CD4-positive, alpha-beta T cell (primary cell): ENCODE measurements at regions not wholly inside any gene's neighbourhood (a gene's known extent, or its start where the extent isn't known, plus 50 kb on each side); places are given as distances from the start of the nearest gene placed in this dataset.

Source experiments
- ATAC-seq: fragments of 200-7000 bp; cut with Tn5 transposase; one replicate; pipeline ENCODE4 v1.10.0; 2022; ENCODE audit warnings: mild to moderate bottlenecking; ENCODE audit not compliant: poor library complexity
- CTCF ChIA-PET: fragments of 350-600 bp; sonication (Branson Sonifier 250); formaldehyde crosslinking; loops from one replicate; lab custom pipeline; 2021; ENCODE audit warnings: antibody characterized with exemption, inconsistent platforms; lab: Charles Lee
- POLR2A ChIA-PET: fragments of 350-600 bp; sonication (Branson Sonifier 250); formaldehyde crosslinking; loops from one replicate; lab custom pipeline; 2021; ENCODE audit warnings: antibody characterized with exemption, inconsistent platforms; lab: Charles Lee
- DNase-seq, 14 experiments: peaks; one replicate each; pipeline ENCODE4 v3.0.0-alpha.2; 2013 to 2020; ENCODE audit warnings: mixed read lengths in 2 of 14
- H3K27ac ChIP-seq, 2 donors: one replicate each; pipeline versions ENCODE4 v1.5.1 to v1.7.0; 2013; ENCODE audit warnings: low read length in 2 of 2, low read depth in 1 of 2, mild to moderate bottlenecking in 1 of 2
- H3K27me3 ChIP-seq, 2 experiments: 1 replicate in 1 of 2; 2 replicates in 1 of 2; pipeline versions ENCODE4 v1.6.1 to v1.7.0; 2013; ENCODE audit warnings: low read length in 2 of 2, control low read depth in 1 of 2, mild to moderate bottlenecking in 1 of 2, moderate library complexity in 1 of 2; ENCODE audit not compliant: insufficient read depth in 2 of 2, control insufficient read depth in 1 of 2
- H3K36me3 ChIP-seq: one replicate; pipeline ENCODE4 v1.6.1; 2013; ENCODE audit warnings: low read length, control low read depth; ENCODE audit not compliant: insufficient read depth
- H3K4me1 ChIP-seq: one replicate; pipeline ENCODE4 v1.6.1; 2013; ENCODE audit warnings: low read length, control low read depth; ENCODE audit not compliant: insufficient read depth
- H3K4me3 ChIP-seq: one replicate; pipeline ENCODE4 v1.5.1; 2013; ENCODE audit warnings: mild to moderate bottlenecking, low read length, moderate library complexity
- H3K9me3 ChIP-seq, 2 experiments: 1 replicate in 1 of 2; 2 replicates in 1 of 2; pipeline versions ENCODE4 v1.6.1 to v1.7.0; 2013; ENCODE audit warnings: low read length in 2 of 2, mild to moderate bottlenecking in 2 of 2, control low read depth in 1 of 2, moderate library complexity in 1 of 2; ENCODE audit not compliant: control insufficient read depth in 1 of 2, insufficient read depth in 1 of 2
- H3K27ac Mint-ChIP-seq: one replicate; pipeline ENCODE4 v1.8.0; 2020; ENCODE audit warnings: mixed read lengths
- H3K27me3 Mint-ChIP-seq: one replicate; pipeline ENCODE4 v1.8.0; 2021; ENCODE audit warnings: mixed read lengths
- H3K36me3 Mint-ChIP-seq: one replicate; pipeline ENCODE4 v1.8.0; 2021; ENCODE audit warnings: low read depth, mixed read lengths
- H3K4me1 Mint-ChIP-seq: one replicate; pipeline ENCODE4 v1.8.0; 2021; ENCODE audit warnings: low read depth, mixed read lengths
- H3K4me3 Mint-ChIP-seq: one replicate; pipeline ENCODE4 v1.8.0; 2020; ENCODE audit warnings: mild to moderate bottlenecking, mixed read lengths
- H3K9me3 Mint-ChIP-seq: one replicate; pipeline ENCODE4 v1.8.0; 2020; ENCODE audit warnings: mixed read lengths
- intact Hi-C, 2 experiments: fragments of 100-400 bp; cut with DNase I in 1 of 2; cut with micrococcal nuclease in 1 of 2; formaldehyde crosslinking; loops; one replicate each; pipeline versions ENCODE4 v1.15.1 to v1.9.0; 2023 to 2025; cut with DNase I, micrococcal nuclease
- TF ChIP-seq, protein P1 (sequence below): fragments of 200-600 bp; IDR thresholded peaks from one replicate; pipeline ENCODE4 v1.8.0; 2022; ENCODE audit warnings: antibody characterized with exemption, mild to moderate bottlenecking

DNA sequence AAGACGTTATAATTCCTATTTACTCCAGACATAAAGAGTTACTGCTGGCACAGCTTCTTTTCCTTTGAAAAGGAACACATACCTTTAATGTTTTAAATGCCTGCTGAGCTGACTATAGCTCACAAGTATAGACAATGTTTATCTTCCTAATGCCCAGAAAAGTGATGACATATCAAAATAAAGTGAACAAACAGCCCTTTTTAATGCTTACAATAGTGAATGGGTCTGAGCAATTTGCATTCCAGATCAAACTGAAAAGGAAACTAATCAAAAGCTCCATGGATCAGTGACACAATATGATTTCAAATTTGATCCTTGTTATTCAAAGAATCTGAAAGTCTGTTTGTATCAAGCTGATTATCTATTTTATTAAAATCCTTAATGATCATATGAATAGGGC is 233.6 kb upstream of the SEMA3E start:
- Mint-ChIP-seq H3K4me3 (no peak overlapping the region), H3K27ac (no peak overlapping the region), H3K36me3 (no peaks in the 10 kb centered on the region), H3K4me1 (no peaks in the 10 kb centered on the region), H3K27me3 (no peaks in the 10 kb centered on the region), H3K9me3 (no peaks in the 10 kb centered on the region)
- DNase-seq = no peak
- no peaks in the 10 kb centered on the region for H3K9me3 ChIP-seq
- no peak for ATAC-seq
- H3K36me3 ChIP-seq = no peaks in the 10 kb centered on the region
- TF ChIP-seq, protein P1, sequence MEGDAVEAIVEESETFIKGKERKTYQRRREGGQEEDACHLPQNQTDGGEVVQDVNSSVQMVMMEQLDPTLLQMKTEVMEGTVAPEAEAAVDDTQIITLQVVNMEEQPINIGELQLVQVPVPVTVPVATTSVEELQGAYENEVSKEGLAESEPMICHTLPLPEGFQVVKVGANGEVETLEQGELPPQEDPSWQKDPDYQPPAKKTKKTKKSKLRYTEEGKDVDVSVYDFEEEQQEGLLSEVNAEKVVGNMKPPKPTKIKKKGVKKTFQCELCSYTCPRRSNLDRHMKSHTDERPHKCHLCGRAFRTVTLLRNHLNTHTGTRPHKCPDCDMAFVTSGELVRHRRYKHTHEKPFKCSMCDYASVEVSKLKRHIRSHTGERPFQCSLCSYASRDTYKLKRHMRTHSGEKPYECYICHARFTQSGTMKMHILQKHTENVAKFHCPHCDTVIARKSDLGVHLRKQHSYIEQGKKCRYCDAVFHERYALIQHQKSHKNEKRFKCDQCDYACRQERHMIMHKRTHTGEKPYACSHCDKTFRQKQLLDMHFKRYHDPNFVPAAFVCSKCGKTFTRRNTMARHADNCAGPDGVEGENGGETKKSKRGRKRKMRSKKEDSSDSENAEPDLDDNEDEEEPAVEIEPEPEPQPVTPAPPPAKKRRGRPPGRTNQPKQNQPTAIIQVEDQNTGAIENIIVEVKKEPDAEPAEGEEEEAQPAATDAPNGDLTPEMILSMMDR = no peak
- no peaks in the 10 kb centered on the region for H3K27me3 ChIP-seq
- H3K4me3 ChIP-seq = no peak overlapping the region
- H3K27ac ChIP-seq = no peak overlapping the region
- POLR2A ChIA-PET = no interaction called here
- intact Hi-C loops = no loop called here
- no peaks in the 10 kb centered on the region for H3K4me1 ChIP-seq
- CTCF ChIA-PET = no interaction called here

- ChIA-PET POLR2A (no interaction called here), CTCF (no interaction called here)
- DNase-seq = no peak
- Histone ChIP-seq H3K4me3 (no peak overlapping the region), H3K27me3 (no peaks in the 10 kb centered on the region), H3K4me1 (no peaks in the 10 kb centered on the region), H3K27ac (no peak overlapping the region), H3K9me3 (no peaks in the 10 kb centered on the region), H3K36me3 (no peaks in the 10 kb centered on the region)
- H3K4me3 Mint-ChIP-seq = no peak overlapping the region
- H3K27me3 Mint-ChIP-seq = no peaks in the 10 kb centered on the region
- TF ChIP-seq, protein P1 = no peak
- H3K4me1 Mint-ChIP-seq = no peaks in the 10 kb centered on the region
- ATAC-seq = no peak
- H3K27ac Mint-ChIP-seq = no peak overlapping the region
- H3K36me3 Mint-ChIP-seq = no peaks in the 10 kb centered on the region
- intact Hi-C loops = no loop called here
- H3K9me3 Mint-ChIP-seq = no peaks in the 10 kb centered on the region
Measured at GRCh38 chr7:83879063-83879462, 230.1 kb upstream of the SEMA3E start.

- CTCF ChIA-PET = no interaction called here
Measured at GRCh38 chr7:83878614-83879013, 229.7 kb upstream of the SEMA3E start.

More at GRCh38 chr7:83878614-83879013, 229.7 kb upstream of the SEMA3E start:
- Histone ChIP-seq H3K4me1 (no peaks in the 10 kb centered on the region), H3K9me3 (no peaks in the 10 kb centered on the region), H3K4me3 (no peak overlapping the region), H3K27ac (no peak overlapping the region), H3K27me3 (no peaks in the 10 kb centered on the region), H3K36me3 (no peaks in the 10 kb centered on the region)
- POLR2A ChIA-PET = no interaction called here
- Mint-ChIP-seq H3K4me3 (no peak overlapping the region), H3K27ac (no peak overlapping the region), H3K9me3 (no peaks in the 10 kb centered on the region), H3K4me1 (no peaks in the 10 kb centered on the region), H3K36me3 (no peaks in the 10 kb centered on the region), H3K27me3 (no peaks in the 10 kb centered on the region)
- ATAC-seq (no peak), DNase-seq (no peak)
- TF ChIP-seq, protein P1 = no peak
- intact Hi-C loops = no loop called here
